Activated T-helper 2 cell treated with anti-CD3 and anti-CD28 coated beads, Interferon-gamma antibody, Interleukin-2, Interleukin-4, amounts not matched to agents 10 μg/mL and 5 μg/mL and 100 μg/mL, durations not matched to agents 14 hours and 24 hours and 36 hours (primary cell): ENCODE measurements at regions not wholly inside any gene's neighbourhood (a gene's known extent, or its start where the extent isn't known, plus 50 kb on each side); places are given as distances from the start of the nearest gene placed in this dataset.

Source experiments
- DNase-seq: peaks from one replicate; pipeline ENCODE4 v3.0.0; 2021; ENCODE audit warnings: low spot score
- H3K27ac Mint-ChIP-seq: one replicate; pipeline ENCODE4 v1.8.0; 2021; ENCODE audit warnings: mixed read lengths
- H3K27me3 Mint-ChIP-seq: one replicate; pipeline ENCODE4 v1.8.0; 2021; ENCODE audit warnings: low read depth, mixed read lengths
- H3K36me3 Mint-ChIP-seq: one replicate; pipeline ENCODE4 v1.8.0; 2021; ENCODE audit warnings: low read depth, mixed read lengths
- H3K4me1 Mint-ChIP-seq: one replicate; pipeline ENCODE4 v1.8.0; 2021; ENCODE audit warnings: low read depth, mixed read lengths
- H3K4me3 Mint-ChIP-seq: one replicate; pipeline ENCODE4 v1.8.0; 2021; ENCODE audit warnings: low read depth, mild to moderate bottlenecking, moderate library complexity, mixed read lengths
- H3K9me3 Mint-ChIP-seq: one replicate; pipeline ENCODE4 v1.8.0; 2021; ENCODE audit warnings: mixed read lengths
- intact Hi-C: fragments of 100-400 bp; cut with micrococcal nuclease; formaldehyde crosslinking; loops from one replicate; pipeline ENCODE4 v1.15.1; 2023

DNA sequence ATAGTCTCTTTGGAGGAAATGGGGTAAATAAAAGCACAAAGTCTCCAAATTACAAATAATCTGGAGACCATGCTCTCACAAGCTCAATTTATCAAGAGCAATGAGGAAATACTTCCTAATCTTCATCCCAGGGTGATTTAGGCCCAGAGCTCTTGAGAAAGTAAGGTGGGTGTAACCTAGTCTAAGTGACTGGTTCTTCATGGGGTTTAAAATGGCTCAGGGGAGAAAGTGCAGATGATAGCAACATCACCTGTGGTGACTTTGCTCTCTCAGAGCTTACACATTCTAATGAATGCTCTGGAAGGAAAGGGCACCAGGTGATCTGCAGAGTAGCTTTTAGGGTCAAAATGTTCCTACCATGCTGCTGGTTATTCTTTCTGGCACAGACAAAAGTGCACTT lies 118.4 kb upstream of the TP63 start:
- intact Hi-C loops, result no loop called here
- DNase-seq, result no peak
- Mint-ChIP-seq H3K27me3 (no peaks in the 10 kb centered on the region), H3K27ac (no peak overlapping the region), H3K4me1 (peaks cover 15% of the 10 kb centered on the region), H3K4me3 (no peak overlapping the region), H3K36me3 (peaks cover 20% of the 10 kb centered on the region), H3K9me3 (peaks cover 30% of the 10 kb centered on the region)

DNA sequence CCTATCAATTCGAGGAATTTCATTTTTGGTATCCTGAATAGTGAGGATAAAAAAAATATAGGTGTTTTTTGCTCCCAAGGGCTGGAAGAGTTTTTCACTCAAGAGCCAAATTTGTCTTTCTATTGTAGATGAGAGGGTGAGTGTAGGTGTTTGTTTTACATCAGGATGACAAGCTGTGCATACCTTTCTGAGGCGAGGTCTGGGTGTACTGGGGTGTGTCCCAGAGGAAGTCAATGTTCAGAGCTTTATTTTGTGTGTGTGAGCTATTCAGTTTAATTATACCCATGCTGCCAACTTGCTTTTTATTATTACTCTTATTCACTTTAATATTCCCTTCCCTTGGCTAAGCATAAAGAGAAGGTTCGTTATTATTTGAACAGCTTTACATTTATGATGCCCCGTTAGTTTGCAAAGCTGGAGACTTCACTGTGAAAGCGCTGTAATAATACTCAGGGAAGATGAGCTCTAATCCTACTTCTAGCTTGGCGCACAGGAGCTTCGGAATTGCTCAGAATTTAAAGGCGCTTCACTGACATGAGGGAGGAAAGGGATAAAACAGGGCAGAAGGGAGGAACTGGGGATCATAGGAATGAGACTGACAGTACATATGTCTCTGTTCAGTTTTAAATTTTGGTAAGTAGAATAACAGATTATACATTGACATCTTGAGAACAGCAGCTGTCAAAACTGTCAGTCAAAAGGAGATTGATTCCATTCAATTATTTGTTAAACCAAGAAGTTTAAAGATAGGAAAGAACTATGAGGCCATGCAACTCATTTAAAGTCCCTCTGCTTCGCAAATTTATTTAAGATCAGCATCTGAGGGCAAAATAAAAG lies 117.7 kb upstream of the TP63 start:
- Mint-ChIP-seq H3K36me3 (peaks cover 23% of the 10 kb centered on the region), H3K4me3 (no peak overlapping the region), H3K9me3 (peaks cover 29% of the 10 kb centered on the region), H3K27me3 (no peaks in the 10 kb centered on the region), H3K27ac (no peak overlapping the region), H3K4me1 (peaks cover 15% of the 10 kb centered on the region)
- DNase-seq, result no peak
- intact Hi-C loops, result no loop called here

GRCh38 chr3:189516039-189516438 lies 115.2 kb upstream of the TP63 start:
- Mint-ChIP-seq H3K27me3 (no peaks in the 10 kb centered on the region), H3K4me1 (peaks cover 15% of the 10 kb centered on the region), H3K9me3 (peaks cover 45% of the 10 kb centered on the region), H3K36me3 (peaks cover 34% of the 10 kb centered on the region), H3K27ac (peak overlapping the region; percentile 28), H3K4me3 (no peak overlapping the region)
- DNase-seq, result no peak
- intact Hi-C loops, result loop anchor here (2.0 kb wide), 1 partner anchor 13 kb away; no protein-coding TSS in a partner anchor

- Mint-ChIP-seq H3K9me3 (peaks cover 62% of the 10 kb centered on the region), H3K4me1 (peaks cover 8% of the 10 kb centered on the region), H3K4me3 (no peak overlapping the region), H3K36me3 (peaks cover 36% of the 10 kb centered on the region), H3K27ac (no peak overlapping the region), H3K27me3 (no peaks in the 10 kb centered on the region)
- DNase-seq, result no peak
- intact Hi-C loops, result loop anchor here (2.0 kb wide), 1 partner anchor 15 kb away; no protein-coding TSS in a partner anchor
Observed at GRCh38 chr3:189517981-189518380, 113.2 kb upstream of the TP63 start.

DNA sequence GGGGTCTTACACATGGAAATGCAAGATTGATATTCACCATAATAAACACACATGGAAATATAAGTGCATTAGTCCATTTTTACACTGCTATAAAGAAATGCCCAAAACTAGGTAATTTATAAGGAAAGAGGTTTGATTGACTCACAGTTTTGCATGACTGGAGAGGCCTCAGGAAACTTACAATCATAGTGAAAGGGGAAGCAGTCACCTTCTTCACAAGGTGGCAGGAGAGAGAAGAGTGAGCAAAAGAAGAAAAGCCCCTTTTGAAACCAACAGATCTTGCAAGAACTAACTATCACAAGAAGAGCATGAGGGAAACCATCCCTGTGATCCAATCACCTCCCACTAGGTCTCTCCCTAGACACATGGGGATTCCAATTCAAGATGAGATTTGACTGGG lies 111.7 kb upstream of the TP63 start:
- Mint-ChIP-seq H3K4me1 (peaks cover 6% of the 10 kb centered on the region), H3K27ac (no peak overlapping the region), H3K9me3 (peaks cover 74% of the 10 kb centered on the region), H3K27me3 (no peaks in the 10 kb centered on the region), H3K4me3 (no peak overlapping the region), H3K36me3 (peaks cover 43% of the 10 kb centered on the region)
- intact Hi-C loops, result no loop called here
- DNase-seq, result no peak

- Mint-ChIP-seq H3K9me3 (peaks cover 55% of the 10 kb centered on the region), H3K27me3 (no peaks in the 10 kb centered on the region), H3K4me1 (peaks cover 33% of the 10 kb centered on the region), H3K36me3 (peaks cover 24% of the 10 kb centered on the region), H3K4me3 (no peak overlapping the region), H3K27ac (peak overlapping the region; percentile 94)
- intact Hi-C loops, result loop anchor here (1.0 to 10.0 kb wide), 12 partner anchors 8 to 675 kb away; no protein-coding TSS in a partner anchor
- no peak for DNase-seq
Observed at GRCh38 chr3:189529468-189529867, 101.7 kb upstream of the TP63 start.

- peaks cover 24% of the 10 kb centered on the region for H3K36me3 Mint-ChIP-seq
- H3K4me3 Mint-ChIP-seq, result no peak overlapping the region
- DNase-seq, result no peak
- H3K27me3 Mint-ChIP-seq, result no peaks in the 10 kb centered on the region
- H3K27ac Mint-ChIP-seq, result peak overlapping the region; percentile 94
- peaks cover 33% of the 10 kb centered on the region for H3K4me1 Mint-ChIP-seq
- intact Hi-C loops, result loop anchor here (1.0 to 10.0 kb wide), 15 partner anchors 7 to 675 kb away; no protein-coding TSS in a partner anchor
- H3K9me3 Mint-ChIP-seq, result peaks cover 54% of the 10 kb centered on the region
Observed at GRCh38 chr3:189529889-189530471, 101.2 kb upstream of the TP63 start.

GRCh38 chr3:189530822-189531221 lies 100.4 kb upstream of the TP63 start:
- intact Hi-C loops, result loop anchor here (1.0 to 10.0 kb wide), 3 partner anchors 35 to 414 kb away; no protein-coding TSS in a partner anchor
- DNase-seq, result no peak
- Mint-ChIP-seq H3K4me1 (peaks cover 33% of the 10 kb centered on the region), H3K27ac (peak overlapping the region; percentile 87), H3K27me3 (no peaks in the 10 kb centered on the region), H3K4me3 (peak overlapping the region; percentile 41), H3K36me3 (peaks cover 21% of the 10 kb centered on the region), H3K9me3 (peaks cover 46% of the 10 kb centered on the region)

GRCh38 chr3:189531271-189531670 lies 99.9 kb upstream of the TP63 start:
- Mint-ChIP-seq H3K27ac (peak overlapping the region; percentile 87), H3K36me3 (peaks cover 18% of the 10 kb centered on the region), H3K4me3 (no peak overlapping the region), H3K27me3 (no peaks in the 10 kb centered on the region), H3K9me3 (peaks cover 42% of the 10 kb centered on the region), H3K4me1 (peaks cover 37% of the 10 kb centered on the region)
- intact Hi-C loops, result loop anchor here (10.0 kb wide), 1 partner anchor 414 kb away; no protein-coding TSS in a partner anchor
- no peak for DNase-seq

- H3K36me3 Mint-ChIP-seq, result peaks cover 15% of the 10 kb centered on the region
- no peak overlapping the region for H3K4me3 Mint-ChIP-seq
- DNase-seq, result no peak
- H3K27ac Mint-ChIP-seq, result no peak overlapping the region
- peaks cover 42% of the 10 kb centered on the region for H3K4me1 Mint-ChIP-seq
- intact Hi-C loops, result loop anchor here (10.0 kb wide), 1 partner anchor 410 kb away; no protein-coding TSS in a partner anchor
- peaks cover 43% of the 10 kb centered on the region for H3K9me3 Mint-ChIP-seq
- no peaks in the 10 kb centered on the region for H3K27me3 Mint-ChIP-seq
Observed at GRCh38 chr3:189534531-189534930, 96.7 kb upstream of the TP63 start.

DNA sequence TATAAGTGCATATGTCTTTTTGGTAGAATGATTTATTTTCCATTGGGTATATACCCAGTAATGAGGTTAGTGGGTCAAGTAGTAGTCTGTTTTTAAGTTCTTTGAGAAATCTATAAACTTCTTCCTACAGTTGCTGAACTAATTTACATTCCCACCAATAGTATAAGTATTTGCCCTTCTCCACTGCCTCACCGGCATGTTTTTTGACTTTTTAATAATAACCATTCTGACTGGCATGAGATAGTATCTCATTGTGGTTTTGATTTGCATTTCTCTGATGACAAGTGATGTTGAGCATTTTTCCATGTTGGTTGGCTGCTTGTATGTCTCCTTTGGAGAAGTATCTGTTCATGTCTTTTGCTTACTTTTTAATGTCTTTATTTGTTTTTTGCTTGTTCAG lies 94.1 kb upstream of the TP63 start:
- peaks cover 23% of the 10 kb centered on the region for H3K4me1 Mint-ChIP-seq
- H3K9me3 Mint-ChIP-seq, result peaks cover 34% of the 10 kb centered on the region
- H3K36me3 Mint-ChIP-seq, result peaks cover 5% of the 10 kb centered on the region
- DNase-seq, result no peak
- H3K27me3 Mint-ChIP-seq, result no peaks in the 10 kb centered on the region
- intact Hi-C loops, result loop anchor here (1.0 to 10.0 kb wide), 3 partner anchors 8 to 408 kb away; no protein-coding TSS in a partner anchor
- H3K4me3 Mint-ChIP-seq, result no peak overlapping the region
- H3K27ac Mint-ChIP-seq, result peak overlapping the region; percentile 30

GRCh38 chr3:189547448-189547847 lies 83.7 kb upstream of the TP63 start:
- H3K36me3 Mint-ChIP-seq, result peaks cover 38% of the 10 kb centered on the region
- intact Hi-C loops, result no loop called here
- H3K27me3 Mint-ChIP-seq, result no peaks in the 10 kb centered on the region
- peaks cover 61% of the 10 kb centered on the region for H3K9me3 Mint-ChIP-seq
- DNase-seq, result no peak
- H3K4me3 Mint-ChIP-seq, result no peak overlapping the region
- H3K4me1 Mint-ChIP-seq, result no peaks in the 10 kb centered on the region
- no peak overlapping the region for H3K27ac Mint-ChIP-seq

DNA sequence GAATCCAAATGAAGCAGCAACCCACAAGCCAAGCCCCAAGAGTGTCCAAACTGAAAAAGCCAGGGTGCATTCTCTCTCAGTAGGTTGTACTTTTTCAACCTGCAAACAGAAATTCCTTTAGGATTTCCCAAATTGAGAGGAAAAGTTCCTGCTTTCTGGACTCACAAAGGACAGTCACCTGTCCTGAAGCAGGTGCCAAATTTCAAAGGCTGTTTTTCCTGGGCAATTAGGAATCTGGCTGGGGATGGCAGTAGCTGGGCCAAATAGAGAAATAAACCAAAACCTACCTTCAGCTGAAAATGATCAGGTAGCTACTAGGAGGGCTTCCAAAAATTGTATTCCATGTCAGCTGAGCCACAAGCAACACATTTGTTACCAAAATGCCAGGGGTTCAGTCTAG lies 83.1 kb upstream of the TP63 start:
- peaks cover 64% of the 10 kb centered on the region for H3K9me3 Mint-ChIP-seq
- no peaks in the 10 kb centered on the region for H3K4me1 Mint-ChIP-seq
- H3K4me3 Mint-ChIP-seq, result no peak overlapping the region
- no peak for DNase-seq
- H3K36me3 Mint-ChIP-seq, result peaks cover 38% of the 10 kb centered on the region
- no peak overlapping the region for H3K27ac Mint-ChIP-seq
- no peaks in the 10 kb centered on the region for H3K27me3 Mint-ChIP-seq
- intact Hi-C loops, result no loop called here
